ENCODE measurements at regions not wholly inside any gene's neighbourhood (a gene's known extent, or its start where the extent isn't known, plus 50 kb on each side); places are given as distances from the start of the nearest gene placed in this dataset.

DNA sequence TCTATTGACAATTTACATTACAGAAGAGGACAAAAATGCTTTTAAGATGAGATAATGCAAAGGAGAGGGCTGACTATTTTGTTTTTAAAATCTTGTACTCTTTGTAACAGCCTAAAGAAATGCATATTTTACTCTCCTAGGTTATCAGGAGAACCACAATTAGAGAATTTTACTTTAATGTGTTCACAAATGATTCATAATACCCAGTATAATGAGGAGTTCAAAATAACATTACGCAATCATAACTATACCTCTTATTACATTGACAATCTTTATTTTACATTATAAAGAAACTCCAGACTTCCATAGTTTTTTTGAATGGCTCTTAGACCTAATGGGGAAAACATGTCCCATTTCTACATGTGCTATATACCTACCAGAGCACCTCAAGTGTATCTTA, 1089.7 kb downstream of the PCDH17 start:
- no peak for TF ChIP-seq CTCF (IDR thresholded peaks at IDR 0.05)
- DNase-seq (ENCODE audit: low spot score) (no peak), ATAC-seq (ENCODE audit: low FRiP score) (no peak)

GRCh38 chr13:58728126-58728525, 1096.6 kb downstream of the PCDH17 start:
- no peak for TF ChIP-seq CTCF (IDR thresholded peaks at IDR 0.05)
- ATAC-seq (ENCODE audit: low FRiP score), result no peak

DNA sequence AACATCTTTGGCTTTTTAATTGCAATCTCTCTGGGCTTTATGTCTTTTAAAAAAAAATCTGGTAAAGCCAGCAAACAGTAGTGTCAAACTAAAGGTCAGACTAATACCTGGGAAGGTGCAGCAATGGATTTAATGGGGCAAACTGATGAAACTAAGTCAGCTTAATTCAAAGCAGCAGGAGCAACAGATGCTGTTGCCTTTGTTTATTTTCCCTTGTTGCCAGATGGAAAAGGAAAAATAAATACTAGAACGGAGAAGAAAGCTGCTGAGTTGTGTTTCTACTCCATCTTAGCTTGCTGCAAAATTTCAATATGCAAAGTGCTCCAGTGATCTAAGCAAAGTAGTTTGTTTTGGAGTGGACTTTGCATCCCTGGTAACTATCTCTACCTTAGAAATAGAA, 1097.8 kb downstream of the PCDH17 start:
- no peak for TF ChIP-seq CTCF (IDR thresholded peaks at IDR 0.05)
- ATAC-seq (ENCODE audit: low FRiP score) (no peak), DNase-seq (ENCODE audit: low spot score) (no peak)

More at GRCh38 chr13:58728126-58728525, 1096.6 kb downstream of the PCDH17 start:
- no peak for DNase-seq (ENCODE audit: low spot score)

GRCh38 chr13:58744686-58745085, 1113.1 kb downstream of the PCDH17 start:
- DNase-seq (ENCODE audit: low spot score), result no peak
- no peak for ATAC-seq (ENCODE audit: low FRiP score)
- TF ChIP-seq CTCF (IDR thresholded peaks at IDR 0.05), result no peak

GRCh38 chr13:58767566-58767965, 1136.0 kb downstream of the PCDH17 start:
- TF ChIP-seq CTCF (IDR thresholded peaks at IDR 0.05), result no peak
- ATAC-seq (ENCODE audit: low FRiP score) (no peak), DNase-seq (ENCODE audit: low spot score) (no peak)

GRCh38 chr13:58773280-58773859, 1141.8 kb downstream of the PCDH17 start:
- no peak for ATAC-seq (ENCODE audit: low FRiP score)
- TF ChIP-seq CTCF (IDR thresholded peaks at IDR 0.05), result no peak
- no peak for DNase-seq (ENCODE audit: low spot score)

DNA sequence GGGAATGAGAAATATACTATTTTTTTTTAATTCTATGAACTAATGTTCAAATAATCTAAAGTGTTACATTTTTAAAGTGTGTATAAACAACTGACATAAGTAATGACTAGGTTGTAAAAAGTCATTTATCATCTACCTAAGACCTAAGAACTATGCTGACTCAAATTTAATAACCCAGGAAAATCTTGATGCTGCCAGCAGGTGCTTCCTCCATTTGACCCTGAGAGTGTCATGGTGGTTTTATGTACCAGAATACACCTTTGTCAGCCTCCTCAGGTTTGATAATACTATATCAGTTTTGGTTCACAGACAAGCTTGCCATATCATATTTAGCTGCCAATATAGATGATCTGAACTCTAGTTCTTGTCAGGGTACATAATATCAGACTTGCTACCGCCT, 1151.2 kb downstream of the PCDH17 start:
- ATAC-seq (ENCODE audit: low FRiP score) (no peak), DNase-seq (ENCODE audit: low spot score) (no peak)
- no peak for TF ChIP-seq CTCF (IDR thresholded peaks at IDR 0.05)
